Type B pancreatic cell (in vitro differentiated cells): ENCODE measurements at regions not wholly inside any gene's neighbourhood (a gene's known extent, or its start where the extent isn't known, plus 50 kb on each side); places are given as distances from the start of the nearest gene placed in this dataset.

Experiments
- DNase-seq: peaks from one replicate; pipeline ENCODE4 v3.0.0; 2021; ENCODE audit warnings: mixed read lengths; ENCODE audit not compliant: unreplicated experiment; ENCODE audit errors: extremely low spot score
- H3K27ac Mint-ChIP-seq: 2 replicates; pipeline ENCODE4 v1.8.0; 2021; ENCODE audit warnings: mild to moderate bottlenecking, mixed read lengths
- H3K27me3 Mint-ChIP-seq: 2 replicates; pipeline ENCODE4 v1.8.0; 2021; ENCODE audit warnings: mixed read lengths
- H3K36me3 Mint-ChIP-seq: 2 replicates; pipeline ENCODE4 v1.8.0; 2021; ENCODE audit warnings: mixed read lengths
- H3K4me1 Mint-ChIP-seq: one replicate; pipeline ENCODE4 v1.8.0; 2021; ENCODE audit warnings: mixed read lengths; ENCODE audit not compliant: unreplicated experiment
- H3K4me3 Mint-ChIP-seq: 2 replicates; pipeline ENCODE4 v1.8.0; 2021; ENCODE audit warnings: mild to moderate bottlenecking, mixed read lengths
- H3K9me3 Mint-ChIP-seq: 2 replicates; pipeline ENCODE4 v1.8.0; 2021; ENCODE audit warnings: mixed read lengths
- CTCF ChIP-seq: fragments of 200-600 bp; sonication (generic); conservative IDR thresholded peaks from 2 replicates; pipeline ENCODE4 v1.5.0; 2021; ENCODE audit warnings: antibody characterized with exemption, mild to moderate bottlenecking

GRCh38 chr4:4593596-4594284 is 51.9 kb upstream of the STX18 start:
- H3K4me1 Mint-ChIP-seq = peaks cover 32% of the 10 kb centered on the region
- H3K36me3 Mint-ChIP-seq = peaks cover 14% of the 10 kb centered on the region
- DNase-seq = no peak
- H3K27ac Mint-ChIP-seq = no peak overlapping the region
- no peak for TF ChIP-seq CTCF
- H3K9me3 Mint-ChIP-seq = peaks cover 5% of the 10 kb centered on the region
- H3K27me3 Mint-ChIP-seq = no peaks in the 10 kb centered on the region
- H3K4me3 Mint-ChIP-seq = no peak overlapping the region

GRCh38 chr4:4592414-4592813 is 50.6 kb upstream of the STX18 start:
- H3K27ac Mint-ChIP-seq = no peak overlapping the region
- H3K4me3 Mint-ChIP-seq = no peak overlapping the region
- no peak for TF ChIP-seq CTCF
- H3K4me1 Mint-ChIP-seq = peaks cover 33% of the 10 kb centered on the region
- H3K27me3 Mint-ChIP-seq = no peaks in the 10 kb centered on the region
- peaks cover 14% of the 10 kb centered on the region for H3K36me3 Mint-ChIP-seq
- H3K9me3 Mint-ChIP-seq = peaks cover 5% of the 10 kb centered on the region
- DNase-seq = no peak
